ENCODE measurements at regions not wholly inside any gene's neighbourhood (a gene's known extent, or its start where the extent isn't known, plus 50 kb on each side); places are given as distances from the start of the nearest gene placed in this dataset.
"Not testable (repeated sequence)": the region's sequence is repeated elsewhere in the genome, so short reads cannot be mapped to it uniquely, and the experiment has no call there.

DNA sequence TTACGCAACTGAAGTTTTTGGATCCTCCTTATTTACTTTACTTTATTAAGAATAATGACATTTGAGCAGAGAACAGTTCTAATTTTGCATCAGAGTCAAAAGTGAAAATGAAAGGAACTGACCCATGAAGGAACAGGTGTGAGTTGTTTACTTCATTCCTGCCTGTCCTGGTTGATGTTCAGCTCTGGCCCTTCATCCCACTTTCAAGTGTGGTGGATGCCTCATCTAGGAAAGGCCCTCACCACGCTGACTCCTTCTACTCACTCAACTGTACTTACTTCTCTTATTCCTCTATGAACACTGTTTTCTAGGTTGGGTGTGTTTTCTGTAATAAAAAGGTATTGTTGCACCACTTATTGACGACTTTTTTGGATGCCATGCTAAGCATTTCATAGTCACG is 61.8 kb upstream of the PLEKHG4B start:
- H3K27me3 Mint-ChIP-seq (ENCODE audit: low read depth) = peaks cover 75% of the 10 kb centered on the region
- H3K27ac Mint-ChIP-seq = no peak overlapping the region
- TF ChIP-seq, protein P1, sequence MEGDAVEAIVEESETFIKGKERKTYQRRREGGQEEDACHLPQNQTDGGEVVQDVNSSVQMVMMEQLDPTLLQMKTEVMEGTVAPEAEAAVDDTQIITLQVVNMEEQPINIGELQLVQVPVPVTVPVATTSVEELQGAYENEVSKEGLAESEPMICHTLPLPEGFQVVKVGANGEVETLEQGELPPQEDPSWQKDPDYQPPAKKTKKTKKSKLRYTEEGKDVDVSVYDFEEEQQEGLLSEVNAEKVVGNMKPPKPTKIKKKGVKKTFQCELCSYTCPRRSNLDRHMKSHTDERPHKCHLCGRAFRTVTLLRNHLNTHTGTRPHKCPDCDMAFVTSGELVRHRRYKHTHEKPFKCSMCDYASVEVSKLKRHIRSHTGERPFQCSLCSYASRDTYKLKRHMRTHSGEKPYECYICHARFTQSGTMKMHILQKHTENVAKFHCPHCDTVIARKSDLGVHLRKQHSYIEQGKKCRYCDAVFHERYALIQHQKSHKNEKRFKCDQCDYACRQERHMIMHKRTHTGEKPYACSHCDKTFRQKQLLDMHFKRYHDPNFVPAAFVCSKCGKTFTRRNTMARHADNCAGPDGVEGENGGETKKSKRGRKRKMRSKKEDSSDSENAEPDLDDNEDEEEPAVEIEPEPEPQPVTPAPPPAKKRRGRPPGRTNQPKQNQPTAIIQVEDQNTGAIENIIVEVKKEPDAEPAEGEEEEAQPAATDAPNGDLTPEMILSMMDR (IDR thresholded peaks at IDR 0.05; ENCODE audit: unreplicated experiment) = no peak
- H3K4me3 Mint-ChIP-seq = no peak overlapping the region
- H3K4me1 Mint-ChIP-seq = no peaks in the 10 kb centered on the region
- peaks cover 13% of the 10 kb centered on the region for H3K9me3 Mint-ChIP-seq
- no peaks in the 10 kb centered on the region for H3K36me3 Mint-ChIP-seq
- DNase-seq (ENCODE audit: low spot score in 2 of 2, unreplicated experiment in 2 of 2) = no peak

DNA sequence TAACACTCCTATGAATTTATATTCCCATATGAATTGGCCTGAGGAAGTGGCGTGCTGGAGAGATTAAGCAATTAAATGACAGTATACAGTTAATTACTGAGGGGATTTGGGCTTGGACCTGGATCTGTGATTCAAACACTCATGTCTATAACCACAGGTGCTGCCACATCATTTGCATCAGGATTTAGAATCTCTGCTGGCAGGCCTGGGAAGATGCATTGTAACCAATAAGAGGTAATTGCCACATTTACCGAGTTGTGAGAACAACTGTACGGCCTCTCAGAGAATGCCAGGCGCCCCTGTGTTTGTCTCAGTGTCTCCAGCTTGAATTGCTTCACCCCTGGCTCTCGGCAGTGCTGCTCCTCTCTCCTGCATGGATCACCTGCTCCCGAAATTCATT is 61.4 kb upstream of the PLEKHG4B start:
- peaks cover 13% of the 10 kb centered on the region for H3K9me3 Mint-ChIP-seq
- H3K4me1 Mint-ChIP-seq; H3K27ac Mint-ChIP-seq; H3K36me3 Mint-ChIP-seq; H3K4me3 Mint-ChIP-seq; DNase-seq (ENCODE audit: low spot score in 2 of 2, unreplicated experiment in 2 of 2): not testable (repeated sequence)
- peaks cover 76% of the 10 kb centered on the region for H3K27me3 Mint-ChIP-seq (ENCODE audit: low read depth)

DNA sequence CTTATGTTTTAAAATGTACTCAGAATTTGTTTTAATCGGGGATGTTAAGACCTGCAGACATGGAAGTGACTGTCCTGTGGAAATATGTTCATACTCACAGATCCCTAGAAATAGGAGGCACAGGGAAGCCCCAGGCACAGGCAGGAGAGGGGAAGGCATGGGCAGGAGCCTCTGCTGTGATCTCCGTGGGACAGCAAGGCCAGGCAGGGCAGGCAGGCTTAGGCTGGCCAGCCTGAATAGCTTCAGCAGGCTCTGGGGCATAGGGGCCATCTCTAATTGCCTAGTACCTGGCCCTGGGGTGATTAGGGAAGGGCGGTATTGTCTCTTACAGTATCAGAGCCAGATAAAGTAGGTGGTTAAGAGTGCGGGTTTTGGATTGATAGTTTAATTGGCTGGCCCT is 59.8 kb upstream of the PLEKHG4B start:
- no peak overlapping the region for H3K27ac Mint-ChIP-seq

DNA sequence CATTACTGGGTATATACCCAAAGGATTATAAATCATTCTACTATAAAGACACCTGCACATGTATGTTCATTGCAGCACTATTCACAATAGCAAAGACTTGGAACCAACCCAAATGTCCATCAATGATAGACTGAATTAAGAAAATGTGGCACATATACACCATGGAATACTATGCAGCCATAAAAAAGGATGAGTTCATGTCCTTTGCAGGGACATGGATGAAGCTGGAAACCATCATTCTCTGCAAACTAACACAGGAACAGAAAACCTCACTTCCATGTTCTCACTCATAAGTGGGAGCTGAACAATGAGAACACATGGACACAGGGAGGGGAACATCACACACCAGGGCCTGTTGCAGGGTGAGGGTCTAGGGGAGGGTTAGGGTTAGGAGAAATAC is 56.4 kb upstream of the PLEKHG4B start:
- H3K9me3 Mint-ChIP-seq; H3K36me3 Mint-ChIP-seq; H3K4me1 Mint-ChIP-seq; H3K4me3 Mint-ChIP-seq; H3K27ac Mint-ChIP-seq; DNase-seq (ENCODE audit: low spot score in 2 of 2, unreplicated experiment in 2 of 2): not testable (repeated sequence)
- peaks cover 76% of the 10 kb centered on the region for H3K27me3 Mint-ChIP-seq (ENCODE audit: low read depth)

More for the DNA sequence above, 59.8 kb upstream of the PLEKHG4B start:
- no peak overlapping the region for H3K4me3 Mint-ChIP-seq
- H3K9me3 Mint-ChIP-seq = peaks cover 13% of the 10 kb centered on the region
- no peaks in the 10 kb centered on the region for H3K36me3 Mint-ChIP-seq
- no peak for DNase-seq (ENCODE audit: low spot score in 2 of 2, unreplicated experiment in 2 of 2)
- no peaks in the 10 kb centered on the region for H3K4me1 Mint-ChIP-seq
- TF ChIP-seq, protein P1 (IDR thresholded peaks at IDR 0.05; ENCODE audit: unreplicated experiment) = no peak
- peaks cover 72% of the 10 kb centered on the region for H3K27me3 Mint-ChIP-seq (ENCODE audit: low read depth)

DNA sequence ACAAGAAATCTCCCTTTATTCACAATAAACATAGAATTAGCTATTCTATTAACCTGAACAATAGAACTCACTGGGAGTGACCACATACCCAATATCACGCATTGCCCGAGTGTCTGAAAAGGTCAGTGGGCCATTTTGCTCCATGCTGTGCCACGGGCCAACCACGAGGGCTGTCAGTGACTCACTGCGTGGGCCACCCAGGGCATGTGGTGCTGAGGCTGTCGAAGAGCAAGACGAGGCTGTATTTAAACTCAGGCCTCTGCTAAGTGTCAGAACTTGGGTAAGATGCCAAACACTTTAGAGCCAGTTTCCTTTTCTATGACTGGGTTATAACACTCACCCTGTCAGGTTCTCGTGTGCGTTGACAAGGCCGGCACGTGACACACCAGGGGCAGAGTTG is 54.8 kb upstream of the PLEKHG4B start:
- not testable (repeated sequence) for H3K36me3 Mint-ChIP-seq; H3K4me3 Mint-ChIP-seq; H3K4me1 Mint-ChIP-seq; DNase-seq (ENCODE audit: low spot score in 2 of 2, unreplicated experiment in 2 of 2); H3K9me3 Mint-ChIP-seq; H3K27ac Mint-ChIP-seq
- H3K27me3 Mint-ChIP-seq (ENCODE audit: low read depth) = peaks cover 72% of the 10 kb centered on the region

DNA sequence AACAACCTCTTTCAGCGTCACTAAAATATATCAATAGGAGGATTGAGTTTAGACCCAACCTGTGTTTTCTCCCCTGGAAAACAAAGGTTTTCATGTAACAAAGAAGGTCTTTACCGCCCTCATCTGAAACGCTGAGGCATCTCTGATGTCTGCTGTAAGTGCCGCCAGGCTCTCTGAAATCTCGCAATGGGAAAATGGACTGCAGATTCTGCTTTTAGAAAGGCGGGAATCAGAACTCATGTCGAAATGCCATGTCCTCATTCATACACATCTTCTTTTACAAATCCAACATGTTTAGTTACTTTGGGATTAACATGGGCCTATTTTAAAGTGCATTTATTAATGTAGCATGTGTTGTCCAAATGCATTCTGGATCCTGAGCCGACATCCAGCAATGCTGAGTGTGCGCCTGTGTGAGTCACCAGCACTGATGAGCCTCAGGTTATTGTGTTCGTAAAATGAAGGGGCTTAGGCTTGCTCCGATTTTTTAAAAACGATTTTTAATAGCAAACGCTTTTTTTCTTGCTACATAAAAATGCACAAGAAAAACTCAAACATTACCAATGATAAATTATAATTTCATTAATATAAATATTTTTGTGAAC is 51.9 kb upstream of the PLEKHG4B start:
- H3K4me3 Mint-ChIP-seq = no peak overlapping the region
- no peak overlapping the region for H3K27ac Mint-ChIP-seq
- no peaks in the 10 kb centered on the region for H3K4me1 Mint-ChIP-seq
- no peak for DNase-seq (ENCODE audit: low spot score in 2 of 2, unreplicated experiment in 2 of 2)
- TF ChIP-seq, protein P1 (IDR thresholded peaks at IDR 0.05; ENCODE audit: unreplicated experiment) = no peak
- H3K36me3 Mint-ChIP-seq = no peaks in the 10 kb centered on the region
- no peaks in the 10 kb centered on the region for H3K9me3 Mint-ChIP-seq
- peaks cover 59% of the 10 kb centered on the region for H3K27me3 Mint-ChIP-seq (ENCODE audit: low read depth)

Data from mesothelial cell of epicardium (in vitro differentiated cells).